ENCODE measurements at regions not wholly inside any gene's neighbourhood (a gene's known extent, or its start where the extent isn't known, plus 50 kb on each side); places are given as distances from the start of the nearest gene placed in this dataset.

DNA sequence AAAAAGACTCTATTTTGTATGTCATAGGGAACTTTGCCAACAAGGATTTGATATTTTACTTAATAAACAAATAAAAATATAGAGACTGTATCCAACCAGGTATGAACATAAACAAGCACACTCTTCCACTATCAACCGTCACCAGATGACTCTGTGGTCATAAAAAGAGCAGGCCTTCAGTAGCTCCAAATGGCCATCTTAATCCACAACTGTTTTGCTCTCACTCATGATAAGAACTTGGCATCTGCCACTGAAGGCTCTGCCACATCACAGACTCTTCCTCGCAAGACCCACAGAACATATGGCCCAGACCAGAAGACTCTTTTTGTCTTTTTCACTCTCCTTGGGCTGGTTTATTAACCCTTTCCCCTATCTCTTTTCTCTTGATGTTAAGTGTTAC is 98.7 kb upstream of the POM121L12 start:
- TF ChIP-seq, protein P1, sequence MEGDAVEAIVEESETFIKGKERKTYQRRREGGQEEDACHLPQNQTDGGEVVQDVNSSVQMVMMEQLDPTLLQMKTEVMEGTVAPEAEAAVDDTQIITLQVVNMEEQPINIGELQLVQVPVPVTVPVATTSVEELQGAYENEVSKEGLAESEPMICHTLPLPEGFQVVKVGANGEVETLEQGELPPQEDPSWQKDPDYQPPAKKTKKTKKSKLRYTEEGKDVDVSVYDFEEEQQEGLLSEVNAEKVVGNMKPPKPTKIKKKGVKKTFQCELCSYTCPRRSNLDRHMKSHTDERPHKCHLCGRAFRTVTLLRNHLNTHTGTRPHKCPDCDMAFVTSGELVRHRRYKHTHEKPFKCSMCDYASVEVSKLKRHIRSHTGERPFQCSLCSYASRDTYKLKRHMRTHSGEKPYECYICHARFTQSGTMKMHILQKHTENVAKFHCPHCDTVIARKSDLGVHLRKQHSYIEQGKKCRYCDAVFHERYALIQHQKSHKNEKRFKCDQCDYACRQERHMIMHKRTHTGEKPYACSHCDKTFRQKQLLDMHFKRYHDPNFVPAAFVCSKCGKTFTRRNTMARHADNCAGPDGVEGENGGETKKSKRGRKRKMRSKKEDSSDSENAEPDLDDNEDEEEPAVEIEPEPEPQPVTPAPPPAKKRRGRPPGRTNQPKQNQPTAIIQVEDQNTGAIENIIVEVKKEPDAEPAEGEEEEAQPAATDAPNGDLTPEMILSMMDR (IDR thresholded peaks at IDR 0.05), result no peak
- no peak for TF ChIP-seq POLR2A (IDR thresholded peaks at IDR 0.05)

Data from lower leg skin (tissue), 3 donors.